Activated CD8-positive, alpha-beta memory T cell treated with anti-CD3 and anti-CD28 coated beads for 1 hour (primary cell): ENCODE measurements at regions not wholly inside any gene's neighbourhood (a gene's known extent, or its start where the extent isn't known, plus 50 kb on each side); places are given as distances from the start of the nearest gene placed in this dataset.

Experiments used
- DNase-seq, 2 donors: peaks; one replicate each; pipeline ENCODE4 v3.0.0-alpha.2; 2020; ENCODE audit warnings: low read depth in 1 of 2; ENCODE audit errors: extremely low read depth in 1 of 2

DNA sequence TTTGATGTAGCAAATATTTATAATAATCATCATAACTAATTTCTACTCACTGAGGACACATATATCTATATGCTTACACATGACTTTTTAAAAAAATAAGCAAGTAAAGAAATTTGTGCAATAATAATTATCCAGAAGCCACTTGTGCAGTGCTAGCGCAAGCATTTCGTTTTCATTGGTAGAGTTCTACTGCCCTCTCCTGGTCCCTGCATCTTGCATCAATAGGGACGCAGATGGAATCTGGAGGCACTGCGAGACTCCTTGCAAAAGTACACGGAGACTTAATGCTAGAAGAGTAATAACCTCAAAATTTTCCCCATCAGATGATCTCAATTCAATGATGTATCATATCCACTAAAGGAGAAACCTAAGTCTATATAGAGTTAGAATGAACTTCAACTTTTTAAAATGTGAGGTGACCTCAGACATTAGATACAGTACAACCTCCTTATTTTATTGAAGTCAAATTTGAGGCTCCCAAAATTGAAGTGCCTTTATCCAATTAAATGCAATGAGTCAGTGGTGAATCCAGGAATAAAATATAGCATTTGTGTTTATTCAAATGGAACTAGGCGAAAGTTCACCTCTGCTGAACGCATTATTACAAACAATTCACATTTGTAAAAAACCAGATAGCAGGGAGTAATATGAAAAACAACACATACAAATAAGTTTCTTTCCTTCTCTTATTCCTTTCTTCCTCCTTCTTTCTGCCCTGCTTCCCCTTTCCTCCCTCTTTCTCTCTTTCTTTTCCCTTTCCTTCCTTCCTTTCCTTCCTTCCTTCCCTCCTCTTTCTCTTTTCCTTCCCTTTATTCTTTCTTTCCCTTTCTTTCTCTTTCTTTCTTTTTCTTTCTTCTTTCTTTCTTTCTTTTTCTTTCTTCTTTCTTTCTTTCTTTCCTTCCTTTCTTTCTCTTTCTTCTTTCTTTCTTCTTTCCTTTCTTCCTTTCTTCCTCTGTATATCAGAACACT, 450.0 kb downstream of the ANKRD50 start:
- DNase-seq, result no peak

DNA sequence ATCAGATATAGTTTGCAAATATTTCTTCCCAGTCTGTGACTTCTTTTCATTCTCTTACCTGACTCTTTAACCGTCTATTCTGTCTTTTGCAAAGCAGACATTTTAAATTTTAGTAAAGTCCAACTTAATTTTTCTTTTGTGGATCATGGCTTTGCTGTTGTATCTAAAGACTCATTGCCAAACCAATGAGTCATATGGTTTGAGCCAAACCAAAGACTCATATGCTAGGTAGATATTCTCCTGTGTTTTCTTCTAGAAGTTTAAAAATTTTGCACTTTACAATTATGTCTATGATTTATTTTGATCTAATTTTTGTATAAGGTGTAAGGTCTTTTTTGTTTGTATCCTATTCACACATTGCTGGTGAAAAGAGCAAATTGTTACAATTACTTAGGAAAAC, 446.8 kb downstream of the ANKRD50 start:
- no peak for DNase-seq

DNA sequence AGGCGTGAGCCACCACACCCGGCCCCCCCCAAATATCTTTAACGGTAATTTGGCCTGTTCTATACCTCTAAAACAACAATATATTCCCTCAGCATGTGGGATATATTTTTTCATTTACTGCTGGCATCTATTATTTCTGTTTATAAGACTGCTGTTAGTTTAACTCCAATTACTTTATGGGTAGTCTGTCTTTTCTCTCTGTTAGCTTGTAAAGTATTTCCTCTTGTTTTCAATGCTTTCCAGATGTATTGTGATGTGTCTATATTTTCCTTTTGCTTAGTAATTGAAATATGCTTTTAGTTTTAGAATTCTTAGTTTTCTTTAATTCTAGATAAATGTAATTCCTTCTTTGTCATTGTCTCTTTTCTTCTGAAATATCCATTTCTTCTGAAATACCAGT, 445.8 kb downstream of the ANKRD50 start:
- DNase-seq, result no peak

DNA sequence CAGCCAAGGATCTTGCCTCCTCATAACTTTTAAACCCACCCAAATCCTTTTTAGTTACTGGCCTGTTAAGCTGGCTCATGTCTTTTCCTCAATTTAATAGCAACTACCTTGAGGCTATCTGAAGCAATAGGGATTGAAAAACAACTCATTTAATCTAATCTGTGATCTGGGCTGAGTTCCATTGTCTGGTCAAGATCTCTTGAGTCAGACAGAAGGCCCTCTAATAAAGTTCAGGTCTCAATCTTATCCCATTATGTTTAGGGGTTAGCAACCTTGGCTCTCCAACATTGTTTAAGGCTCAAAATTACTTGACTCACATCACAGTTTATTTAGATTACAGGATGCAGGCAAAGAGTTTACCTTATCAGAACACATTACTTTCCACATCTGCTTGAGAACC, 436.1 kb downstream of the ANKRD50 start:
- no peak for DNase-seq

DNA sequence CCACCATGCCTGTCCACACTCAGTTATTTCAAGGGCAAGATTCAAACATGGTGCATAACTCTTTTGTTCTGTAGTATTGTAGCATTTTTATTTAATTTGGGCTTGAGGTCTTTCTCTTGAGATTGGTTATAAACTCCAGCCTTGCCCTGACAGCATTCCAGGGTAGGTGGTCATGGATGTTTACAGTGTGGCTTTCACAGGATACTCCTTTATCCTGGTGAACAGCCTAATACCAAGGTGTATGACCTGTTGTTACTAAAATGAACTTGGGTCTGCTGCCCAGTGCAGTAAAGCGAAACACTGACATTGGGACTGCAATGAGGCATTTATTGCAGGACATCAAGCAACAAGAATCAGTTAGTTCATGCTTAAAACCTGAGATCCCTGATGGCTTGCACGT, 434.8 kb downstream of the ANKRD50 start:
- DNase-seq, result no peak

DNA sequence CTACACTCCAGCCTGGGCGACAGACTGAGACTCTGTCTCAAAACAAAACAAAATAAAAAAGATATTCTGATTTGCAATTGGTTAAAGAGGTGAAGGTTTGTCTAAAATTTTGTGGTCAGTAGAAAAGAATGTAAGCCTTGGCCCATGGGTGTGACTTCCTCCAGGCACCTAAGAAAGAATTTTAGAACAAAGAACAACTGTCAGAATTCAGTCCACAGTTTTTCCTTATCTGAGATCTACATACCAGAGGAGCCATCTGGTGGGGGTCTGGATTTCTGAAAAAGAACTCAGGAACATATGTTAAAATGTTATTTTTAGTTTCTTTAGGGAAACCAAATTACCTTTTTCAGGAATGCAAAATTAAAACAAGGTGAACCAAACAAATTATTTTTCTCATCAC, 434.1 kb downstream of the ANKRD50 start:
- DNase-seq, result no peak

DNA sequence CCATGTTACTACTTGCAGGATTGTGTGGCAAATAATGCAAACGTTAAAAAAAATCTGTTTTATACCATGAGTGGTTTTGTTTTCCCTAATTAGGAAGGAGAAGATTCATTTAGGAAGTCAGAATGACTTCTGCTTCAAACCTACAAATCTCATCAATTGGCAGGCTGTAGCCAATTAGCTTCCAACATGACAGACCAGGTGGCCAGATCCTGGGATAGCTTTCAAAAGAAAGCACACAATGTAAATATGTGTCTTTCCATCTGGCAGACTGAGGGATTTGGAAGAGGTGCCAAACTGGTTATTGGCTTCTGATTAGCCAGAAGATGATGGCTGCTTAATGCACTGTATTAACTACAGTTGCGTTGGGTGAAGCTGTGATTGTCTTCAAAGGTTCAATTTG, 432.8 kb downstream of the ANKRD50 start:
- DNase-seq, result no peak

DNA sequence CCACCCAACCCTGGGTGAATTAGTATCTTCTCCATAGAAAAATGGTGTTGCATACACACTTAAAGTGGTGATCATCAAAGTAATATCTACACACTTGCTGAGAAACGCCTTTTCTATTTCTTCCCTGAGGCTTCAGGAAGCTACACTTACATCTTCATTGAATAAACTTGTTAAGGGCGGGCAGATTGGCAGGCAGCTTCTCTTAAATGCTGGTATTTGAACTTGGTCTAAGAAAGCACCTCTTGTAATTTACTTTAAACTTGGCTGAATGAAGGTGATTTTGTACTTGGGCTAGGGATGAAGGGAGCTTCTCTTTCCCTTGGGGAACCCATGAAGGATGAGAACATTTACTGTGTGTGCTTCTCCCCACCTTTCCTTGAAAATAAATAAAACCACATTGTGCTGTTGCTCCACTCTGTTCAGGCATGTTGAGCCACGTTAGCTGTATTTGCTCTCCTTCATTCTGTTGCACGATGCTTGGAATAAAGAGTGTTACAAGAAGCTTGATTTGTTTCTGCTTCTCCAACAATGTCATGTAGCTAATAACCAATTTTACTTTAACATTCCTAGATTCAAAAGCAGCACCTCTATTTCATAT, 430.1 kb downstream of the ANKRD50 start:
- DNase-seq, result no peak

DNA sequence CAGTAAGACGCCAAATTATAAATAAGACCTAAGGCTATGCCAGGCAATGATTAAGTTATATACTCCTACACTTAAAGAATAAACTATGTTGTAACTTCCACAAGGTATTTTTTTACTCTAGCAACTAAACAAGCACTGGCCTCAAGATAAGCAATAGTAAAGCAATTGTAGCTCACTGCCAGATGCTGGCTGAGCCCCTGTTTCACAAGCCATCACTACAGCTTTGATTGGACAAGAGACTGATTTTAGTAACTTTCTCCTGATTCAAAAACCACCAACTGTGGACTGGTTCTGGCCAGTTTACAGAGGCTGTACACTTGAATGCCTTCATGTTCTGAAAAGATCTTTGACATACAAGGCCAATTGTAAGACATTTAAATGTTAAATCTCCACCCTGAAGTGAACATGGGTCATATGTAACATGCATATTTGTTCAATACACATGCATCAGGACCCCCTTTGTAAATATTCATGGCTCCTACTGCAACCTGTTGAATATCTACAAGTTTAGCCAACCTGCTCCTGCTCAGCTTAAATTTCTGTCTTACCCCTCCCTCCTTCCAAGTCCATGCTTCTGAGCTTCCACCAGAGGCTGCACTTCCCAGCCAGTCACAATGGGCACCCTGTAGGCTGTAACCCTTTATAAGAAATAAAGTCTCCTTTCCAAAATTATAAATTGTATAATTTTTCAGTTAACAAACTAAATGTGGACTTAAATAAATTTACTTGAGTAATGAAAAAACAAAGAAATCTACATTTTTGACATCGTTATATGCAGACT, 423.6 kb downstream of the ANKRD50 start:
- DNase-seq, result no peak

DNA sequence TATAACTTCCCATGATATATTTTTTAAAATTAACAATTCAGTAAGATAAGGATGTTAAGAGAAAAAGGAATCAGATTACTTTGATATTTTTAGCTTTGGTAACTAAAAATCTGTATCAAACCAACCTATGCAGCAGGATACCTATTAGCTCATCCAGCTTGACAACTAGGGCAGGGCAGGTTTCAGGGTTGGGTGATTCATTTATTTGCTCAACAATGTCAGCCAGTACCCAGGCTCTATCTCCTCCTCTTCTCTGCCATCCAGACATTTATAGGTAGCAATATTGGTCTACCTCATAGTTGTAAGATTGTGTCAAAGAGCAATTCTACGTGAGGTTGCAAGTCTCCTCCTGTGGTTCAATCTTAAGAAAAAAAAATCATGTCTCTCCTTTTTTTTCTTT, 421.9 kb downstream of the ANKRD50 start:
- no peak for DNase-seq

DNA sequence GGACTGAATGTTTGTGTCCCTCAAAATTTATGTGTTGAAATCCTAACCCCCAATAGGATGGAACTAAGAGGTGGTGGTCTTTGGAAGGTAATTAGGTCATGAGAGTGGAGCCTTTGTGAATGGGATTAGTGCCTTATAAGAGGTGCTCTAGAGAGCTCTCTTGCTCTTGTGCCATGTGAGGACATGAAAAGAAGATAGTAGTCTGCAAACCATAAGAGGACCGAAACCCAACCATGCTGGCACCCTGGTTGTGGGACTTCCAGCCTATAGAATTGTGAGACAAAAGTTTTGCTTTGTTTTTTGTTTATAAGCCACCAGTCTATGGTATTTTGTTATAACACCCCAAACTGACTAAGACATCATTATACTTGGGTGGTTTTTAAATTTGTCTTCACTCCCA, 417.1 kb downstream of the ANKRD50 start:
- DNase-seq, result no peak

DNA sequence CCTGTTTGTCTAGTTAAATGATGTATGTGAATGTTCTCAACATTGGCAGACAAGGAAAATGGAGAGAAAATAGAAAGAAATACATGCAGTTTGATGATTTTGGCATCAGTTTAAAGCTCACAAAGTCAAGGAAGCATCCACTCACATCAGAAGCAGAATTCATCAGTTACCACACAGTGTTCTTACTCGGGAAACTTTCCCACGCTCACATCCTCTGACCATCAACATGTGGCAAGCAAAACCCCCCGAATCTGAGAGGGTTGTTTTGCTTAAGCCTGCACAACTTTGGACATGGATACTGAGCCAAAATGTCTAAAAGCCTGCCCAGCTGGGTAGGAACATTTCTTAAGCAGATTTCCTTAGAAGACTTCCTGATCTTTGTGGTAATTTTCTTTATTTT, 407.6 kb downstream of the ANKRD50 start:
- no peak for DNase-seq

DNA sequence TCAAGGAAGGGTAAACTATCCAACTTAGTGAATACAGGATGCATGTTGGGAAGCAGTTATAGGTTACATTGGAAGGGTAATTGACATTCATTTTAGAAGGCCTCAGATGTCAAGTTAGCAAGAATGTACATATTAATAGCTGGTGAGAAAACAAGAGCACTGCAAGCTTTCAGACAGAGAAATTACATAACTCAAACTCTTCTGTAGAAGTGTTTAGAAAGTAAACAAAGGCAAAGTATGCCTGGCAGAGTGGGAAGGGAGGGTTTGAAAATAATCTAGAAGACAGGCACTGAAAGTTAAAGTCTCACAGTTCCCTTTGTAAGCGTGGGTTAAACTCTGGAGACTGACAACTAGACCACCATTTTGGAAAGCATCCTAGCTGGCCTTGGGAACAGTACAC, 406.2 kb downstream of the ANKRD50 start:
- no peak for DNase-seq

DNA sequence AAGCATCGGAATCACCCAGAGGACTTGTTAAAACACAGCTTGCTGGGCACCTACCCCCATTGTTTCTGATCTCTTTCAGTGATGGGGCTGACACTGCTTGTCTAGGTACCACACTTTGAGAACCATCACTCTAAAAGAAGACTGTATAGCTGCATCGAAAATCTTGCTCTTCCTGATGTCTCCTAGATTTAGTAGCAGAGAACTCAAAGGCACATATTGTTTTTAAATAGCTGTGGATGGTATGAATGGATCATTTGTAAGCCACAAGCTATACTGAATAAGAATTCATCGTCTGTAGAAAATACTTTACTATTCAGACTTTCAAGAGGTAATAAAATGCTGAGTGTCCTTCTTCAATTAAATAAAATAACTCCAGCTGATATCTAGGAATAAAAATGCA, 405.4 kb downstream of the ANKRD50 start:
- DNase-seq, result no peak

DNA sequence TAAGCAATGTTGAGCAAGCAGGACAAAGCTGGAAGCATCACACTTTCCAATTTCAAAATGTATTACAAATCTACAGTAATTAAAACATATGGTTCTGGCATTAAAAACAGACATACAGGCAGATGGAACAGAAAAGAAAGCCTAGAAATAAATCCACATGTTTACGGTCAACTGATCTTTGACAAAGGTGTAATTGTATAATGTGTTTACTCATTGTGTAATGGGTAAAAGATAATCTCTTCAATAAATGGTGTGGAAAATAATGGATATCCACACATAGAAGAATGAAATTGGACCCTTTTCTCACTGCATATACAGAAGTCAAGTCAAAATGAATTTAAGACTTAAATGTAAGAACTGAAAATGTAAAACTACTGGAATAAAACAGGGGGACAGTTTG, 394.2 kb downstream of the ANKRD50 start:
- DNase-seq, result no peak

DNA sequence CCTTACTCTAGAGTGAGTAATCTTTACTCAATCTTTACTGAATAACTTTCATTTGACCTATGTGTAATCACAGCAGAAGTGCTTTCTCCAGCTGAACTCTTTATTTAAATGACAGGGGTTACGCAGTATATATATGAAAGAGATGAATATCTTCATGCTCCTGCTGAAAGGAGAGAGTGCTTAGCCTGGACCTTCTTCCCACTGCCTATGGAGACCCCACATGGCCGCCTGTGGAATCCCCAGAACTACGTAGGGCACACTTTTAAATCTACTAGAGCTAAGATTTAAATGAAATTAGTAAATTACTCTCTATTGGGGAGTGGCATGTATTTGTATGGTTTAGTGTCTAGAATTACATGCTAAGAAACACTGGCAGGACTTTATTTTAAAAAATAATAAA, 391.2 kb downstream of the ANKRD50 start:
- DNase-seq, result no peak

DNA sequence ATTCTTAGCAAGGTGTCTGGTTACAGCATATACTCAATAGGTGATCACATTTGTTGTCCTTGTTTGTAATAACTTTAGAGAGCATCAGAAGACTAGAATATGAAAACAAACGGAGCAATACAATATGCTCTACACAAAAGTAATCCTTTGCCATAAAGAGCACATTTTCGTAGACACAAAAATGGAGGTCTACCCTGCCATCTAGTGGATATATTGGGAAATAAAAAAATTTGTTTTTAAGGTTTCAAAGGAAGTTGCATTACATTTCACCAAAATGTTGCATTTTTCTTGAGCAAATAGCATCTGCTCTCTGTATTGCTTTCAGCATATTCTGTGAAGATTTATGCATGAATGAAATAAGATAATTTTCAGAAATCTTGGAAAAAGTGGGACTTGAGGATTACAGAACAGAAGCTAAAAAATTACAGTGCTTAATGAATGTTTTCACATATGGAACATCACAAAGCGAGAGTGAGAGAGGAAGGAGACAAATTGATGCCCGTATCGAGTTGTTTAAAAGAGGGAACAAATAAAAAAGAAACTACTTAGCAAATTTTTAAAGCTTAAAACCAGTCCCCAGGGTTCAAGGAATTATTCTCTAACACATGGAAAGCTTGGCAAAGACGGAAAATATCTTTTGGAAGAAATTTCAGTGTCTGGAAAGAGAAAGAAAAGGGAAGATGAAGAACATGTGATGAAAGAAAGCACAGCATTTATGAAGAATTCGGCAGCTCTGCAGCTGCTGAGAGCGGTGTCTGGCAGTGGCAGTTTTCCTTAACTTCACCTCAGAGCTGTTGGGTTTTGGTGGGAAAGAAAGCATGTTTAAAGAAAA, 390.1 kb downstream of the ANKRD50 start:
- no peak for DNase-seq

DNA sequence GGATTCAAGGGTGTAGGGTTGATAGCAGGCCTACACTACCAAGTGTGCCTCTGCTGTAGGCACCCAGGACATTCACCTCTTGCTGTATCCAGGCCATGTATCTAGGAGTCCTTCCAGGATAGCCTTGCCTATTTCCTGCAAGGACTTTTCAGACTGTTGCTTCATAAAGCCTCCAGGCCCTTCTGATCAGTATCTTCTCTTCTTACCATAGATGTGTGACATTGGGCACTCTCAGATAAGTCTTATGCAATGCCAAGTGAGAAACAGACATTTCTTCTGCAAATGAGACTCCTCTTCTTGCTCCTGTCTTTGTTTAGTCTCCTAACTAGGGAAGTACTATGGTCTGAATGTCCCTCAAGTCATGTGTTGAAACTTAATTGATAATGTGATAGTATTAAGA, 386.8 kb downstream of the ANKRD50 start:
- no peak for DNase-seq

DNA sequence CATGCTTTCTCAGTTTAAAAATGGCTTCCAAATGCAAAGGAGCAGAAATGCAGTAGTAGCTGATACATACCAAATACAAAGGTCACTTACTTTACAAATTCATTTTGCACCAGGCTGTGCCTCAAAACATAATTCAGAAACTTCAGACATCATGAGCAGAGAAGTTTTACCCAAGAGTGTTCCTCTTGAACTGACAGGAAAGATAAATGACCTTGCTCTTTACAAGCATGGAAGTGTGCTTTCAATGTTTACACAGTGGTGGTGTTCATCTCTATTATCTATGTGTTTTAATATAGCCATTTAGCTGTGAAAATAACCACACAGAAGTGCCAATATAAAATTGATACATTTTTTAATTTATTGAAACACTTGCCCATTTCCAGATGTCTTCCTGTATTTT, 383.4 kb downstream of the ANKRD50 start:
- DNase-seq, result no peak

DNA sequence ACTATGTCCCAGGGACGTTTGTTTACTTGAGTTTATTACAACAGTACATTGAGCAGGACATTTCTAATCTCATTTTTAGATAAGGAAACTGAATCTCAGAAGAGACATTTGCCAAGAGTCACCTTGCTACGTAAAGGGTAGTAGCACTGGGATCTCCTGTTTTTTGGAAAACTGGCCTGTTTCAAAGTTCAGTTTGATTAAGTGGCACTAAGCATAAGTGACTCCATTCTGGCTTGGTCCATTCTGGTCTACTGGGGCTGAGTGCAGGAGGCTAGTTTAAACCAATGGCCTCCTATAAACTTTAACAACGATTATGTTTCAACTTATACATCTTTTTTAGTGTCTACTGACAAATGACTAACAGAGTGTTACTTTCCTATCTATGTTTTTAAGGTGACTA, 382.5 kb downstream of the ANKRD50 start:
- DNase-seq, result no peak

DNA sequence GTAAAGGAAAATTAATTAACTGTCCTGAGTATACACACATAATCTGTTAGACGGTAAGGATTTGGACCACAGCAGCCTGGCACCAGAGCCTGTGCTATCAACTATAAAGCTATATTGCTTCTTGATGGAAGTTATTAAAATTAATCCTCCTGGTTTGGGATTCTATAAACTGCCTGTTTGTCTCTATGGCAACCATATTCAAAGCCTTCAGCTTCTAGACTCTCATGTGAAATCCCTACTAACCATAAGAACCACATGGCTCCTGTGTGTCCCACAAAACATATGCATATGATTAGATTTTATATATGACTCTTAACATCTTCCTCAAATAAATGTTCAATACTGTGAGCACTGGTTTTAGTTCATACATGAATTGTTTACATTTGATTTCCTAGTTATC, 380.8 kb downstream of the ANKRD50 start:
- DNase-seq, result no peak
